ENCODE measurements at regions not wholly inside any gene's neighbourhood (a gene's known extent, or its start where the extent isn't known, plus 50 kb on each side); places are given as distances from the start of the nearest gene placed in this dataset.

GRCh38 chr12:14207905-14208551, 157.5 kb upstream of the ATF7IP start:
- DNase-seq (ENCODE audit: low spot score), result no peak
- no TSS peak for BruUV-seq (replicated peaks)
- Histone ChIP-seq H3K9me2 (ENCODE audit: insufficient read depth, low read length) (no peaks in the 10 kb centered on the region), H3K9me3 (ENCODE audit: low read length) (no peaks in the 10 kb centered on the region), H3K4me1 (ENCODE audit: insufficient read depth, low read length, poor library complexity, severe bottlenecking) (no peaks in the 10 kb centered on the region), H3K4me3 (ENCODE audit: low read depth, low read length, poor library complexity, severe bottlenecking) (no peak overlapping the region), H3K27ac (ENCODE audit: low read depth, low read length, poor library complexity, severe bottlenecking) (no peak overlapping the region), H3K79me2 (ENCODE audit: insufficient read depth, low read depth, low read length) (no peaks in the 10 kb centered on the region), H3K4me2 (ENCODE audit: low read length) (no peak overlapping the region), H2AFZ (ENCODE audit: low read length) (no peak overlapping the region), H4K20me1 (ENCODE audit: insufficient read depth, low read length) (no peaks in the 10 kb centered on the region), H3K36me3 (ENCODE audit: insufficient read depth, low read length) (no peaks in the 10 kb centered on the region)
- TF ChIP-seq CTCF (conservative IDR thresholded peaks at IDR 0.05; ENCODE audit: low read length) (no peak), EZH2phosphoT487 (IDR thresholded peaks at IDR 0.05; ENCODE audit: borderline replicate concordance, low read depth, low read length) (no peak)
- POLR2A ChIA-PET, result interaction anchor here (0.6 kb wide), 1 partner anchor 326 kb away, joined by 5 read pairs; no protein-coding TSS in a partner anchor
- intact Hi-C loops (cut with micrococcal nuclease; ENCODE audit: unreplicated experiment), result no loop called here
- CTCF ChIA-PET (ENCODE audit: unreplicated experiment), result interaction anchor here (1.0 kb wide), 1 partner anchor 13 kb away, joined by 3 read pairs; no protein-coding TSS in a partner anchor

GRCh38 chr12:14211947-14212387, 153.5 kb upstream of the ATF7IP start:
- intact Hi-C loops (cut with micrococcal nuclease; ENCODE audit: unreplicated experiment), result no loop called here
- Histone ChIP-seq H3K9me3 (ENCODE audit: low read length) (no peaks in the 10 kb centered on the region), H3K27ac (ENCODE audit: low read depth, low read length, poor library complexity, severe bottlenecking) (no peak overlapping the region), H3K4me2 (ENCODE audit: low read length) (no peak overlapping the region), H3K4me1 (ENCODE audit: insufficient read depth, low read length, poor library complexity, severe bottlenecking) (peaks cover 6% of the 10 kb centered on the region), H3K79me2 (ENCODE audit: insufficient read depth, low read depth, low read length) (no peaks in the 10 kb centered on the region), H2AFZ (ENCODE audit: low read length) (no peak overlapping the region), H3K9me2 (ENCODE audit: insufficient read depth, low read length) (no peaks in the 10 kb centered on the region), H3K36me3 (ENCODE audit: insufficient read depth, low read length) (no peaks in the 10 kb centered on the region), H4K20me1 (ENCODE audit: insufficient read depth, low read length) (no peaks in the 10 kb centered on the region), H3K4me3 (ENCODE audit: low read depth, low read length, poor library complexity, severe bottlenecking) (no peak overlapping the region)
- TF ChIP-seq CTCF (conservative IDR thresholded peaks at IDR 0.05; ENCODE audit: low read length) (no peak), EZH2phosphoT487 (IDR thresholded peaks at IDR 0.05; ENCODE audit: borderline replicate concordance, low read depth, low read length) (no peak)
- DNase-seq (ENCODE audit: low spot score), result no peak
- CTCF ChIA-PET (ENCODE audit: unreplicated experiment), result no interaction called here
- no TSS peak for BruUV-seq (replicated peaks)
- POLR2A ChIA-PET, result interaction anchor here (0.7 to 1.2 kb wide), 2 partner anchors 26 to 348 kb away, joined by 3 to 4 read pairs; no protein-coding TSS in a partner anchor

GRCh38 chr12:14213542-14213941, 151.9 kb upstream of the ATF7IP start:
- no peak for DNase-seq (ENCODE audit: low spot score)
- H3K79me2 ChIP-seq (ENCODE audit: insufficient read depth, low read depth, low read length), result no peaks in the 10 kb centered on the region
- TF ChIP-seq EZH2phosphoT487 (IDR thresholded peaks at IDR 0.05; ENCODE audit: borderline replicate concordance, low read depth, low read length) (no peak), CTCF (conservative IDR thresholded peaks at IDR 0.05; ENCODE audit: low read length) (no peak)
- no peak overlapping the region for H3K4me3 ChIP-seq (ENCODE audit: low read depth, low read length, poor library complexity, severe bottlenecking)
- H3K4me1 ChIP-seq (ENCODE audit: insufficient read depth, low read length, poor library complexity, severe bottlenecking), result peaks cover 6% of the 10 kb centered on the region
- no peak overlapping the region for H3K27ac ChIP-seq (ENCODE audit: low read depth, low read length, poor library complexity, severe bottlenecking)
- BruUV-seq (replicated peaks), result no TSS peak
- H4K20me1 ChIP-seq (ENCODE audit: insufficient read depth, low read length), result no peaks in the 10 kb centered on the region
- no peaks in the 10 kb centered on the region for H3K36me3 ChIP-seq (ENCODE audit: insufficient read depth, low read length)
- no peaks in the 10 kb centered on the region for H3K9me2 ChIP-seq (ENCODE audit: insufficient read depth, low read length)
- no peak overlapping the region for H2AFZ ChIP-seq (ENCODE audit: low read length)
- intact Hi-C loops (cut with micrococcal nuclease; ENCODE audit: unreplicated experiment), result no loop called here
- CTCF ChIA-PET (ENCODE audit: unreplicated experiment), result no interaction called here
- H3K4me2 ChIP-seq (ENCODE audit: low read length), result no peak overlapping the region
- POLR2A ChIA-PET, result interaction anchor here (0.6 kb wide), 1 partner anchor 52 kb away, joined by 5 read pairs; no protein-coding TSS in a partner anchor
- no peaks in the 10 kb centered on the region for H3K9me3 ChIP-seq (ENCODE audit: low read length)
